ENCODE measurements at regions not wholly inside any gene's neighbourhood (a gene's known extent, or its start where the extent isn't known, plus 50 kb on each side); places are given as distances from the start of the nearest gene placed in this dataset.

- DNase-seq, result no peak
These were observed 490.0 kb downstream of the SH2D4B start for GRCh38 chr10:81027706-81028105.

DNA sequence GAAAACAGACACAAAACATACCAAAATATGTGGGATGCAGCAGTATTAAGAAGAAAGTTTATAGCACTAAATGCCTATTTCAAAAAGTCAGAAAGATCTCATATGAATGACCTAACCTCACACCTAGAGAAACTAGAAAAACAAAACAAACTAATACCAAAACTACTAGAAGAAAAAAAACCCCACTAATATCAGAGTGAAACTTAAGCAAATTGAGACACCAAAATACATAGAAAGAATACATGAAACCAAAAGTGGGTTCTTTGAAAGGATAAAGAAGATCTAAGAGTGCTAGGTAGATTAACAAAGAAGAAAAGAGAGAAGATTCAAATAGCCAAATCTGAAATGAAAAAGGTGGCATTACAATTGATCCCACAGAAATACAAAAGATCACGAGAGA is 494.1 kb downstream of the SH2D4B start:
- DNase-seq, result no peak

DNA sequence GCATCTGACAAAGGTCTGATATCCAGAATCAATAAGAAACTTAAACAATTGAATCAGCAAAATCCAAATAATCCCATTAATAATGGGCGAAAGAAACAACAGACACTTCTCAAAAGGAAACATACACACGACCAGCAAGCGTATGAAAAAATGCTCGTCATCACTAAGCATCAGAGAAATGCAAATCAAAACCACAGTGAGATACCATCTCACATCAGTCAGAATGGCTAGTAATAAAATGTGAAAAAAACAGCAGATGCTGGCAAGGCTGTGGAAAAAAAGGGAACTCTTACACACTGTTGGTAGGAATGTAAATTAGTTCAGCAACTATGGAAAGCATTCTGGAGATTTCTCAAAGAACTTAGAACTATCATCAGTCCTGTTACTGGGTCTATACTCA is 496.7 kb downstream of the SH2D4B start:
- no peak for DNase-seq

- no peak for DNase-seq
These were observed 498.6 kb downstream of the SH2D4B start for GRCh38 chr10:81036257-81036656.

- no peak for DNase-seq
These were observed 502.3 kb downstream of the SH2D4B start for GRCh38 chr10:81040031-81040430.

DNA sequence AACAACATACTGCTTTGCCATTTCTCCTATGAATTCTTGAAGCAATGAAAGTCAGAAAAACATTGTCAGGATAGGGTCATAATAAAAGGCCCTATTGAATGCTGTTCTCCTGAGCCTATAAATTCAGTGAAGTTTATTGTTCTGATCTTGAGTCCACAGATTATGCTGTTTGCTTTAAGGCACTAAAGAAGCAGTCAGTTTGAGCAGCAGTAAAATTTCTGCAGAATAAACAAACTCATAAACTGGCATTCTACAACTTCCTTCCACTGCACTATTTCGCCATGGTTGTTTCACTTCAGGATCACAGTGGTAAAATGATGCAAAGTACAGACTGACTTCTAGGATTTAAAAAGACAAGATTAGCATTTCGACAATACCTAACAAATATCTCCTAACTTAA is 503.2 kb downstream of the SH2D4B start:
- no peak for DNase-seq

DNA sequence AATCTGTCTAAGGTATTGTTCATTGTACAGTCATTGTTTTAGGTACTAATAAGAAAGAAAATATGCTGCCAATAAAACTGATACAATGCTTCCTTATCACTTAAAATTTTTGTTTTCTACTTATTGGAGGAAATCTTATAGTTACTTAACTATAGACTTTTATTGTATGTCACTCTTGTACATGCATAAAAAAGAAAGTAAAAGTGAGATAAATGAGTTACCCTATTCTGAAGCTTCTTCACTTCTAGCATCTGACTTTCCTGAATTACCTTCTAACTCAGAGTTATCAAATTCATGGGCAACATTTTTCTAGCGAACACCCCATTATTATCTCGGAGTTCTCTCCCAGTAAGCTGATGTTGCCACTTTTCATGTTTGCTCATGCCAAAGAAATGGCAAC is 504.9 kb downstream of the SH2D4B start:
- no peak for DNase-seq

DNA sequence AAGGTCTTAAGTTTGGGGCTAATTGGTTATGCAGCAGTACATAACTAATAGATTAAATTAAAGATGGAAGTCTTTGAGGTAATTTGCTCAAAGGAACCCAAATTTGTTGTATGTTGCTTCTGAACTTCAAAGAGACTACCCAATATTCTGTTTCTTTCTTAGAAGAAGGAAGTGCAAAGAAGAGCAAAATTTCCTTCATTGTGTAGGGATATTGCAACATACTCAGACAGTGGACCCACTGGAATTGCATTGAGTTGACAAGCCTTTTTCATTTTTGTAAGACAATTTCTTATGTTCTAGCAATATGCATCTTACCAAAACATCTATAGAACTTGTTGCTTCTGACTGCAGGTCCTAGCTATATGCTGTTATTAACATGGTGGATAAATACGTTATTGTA is 527.8 kb downstream of the SH2D4B start:
- no peak for DNase-seq

DNA sequence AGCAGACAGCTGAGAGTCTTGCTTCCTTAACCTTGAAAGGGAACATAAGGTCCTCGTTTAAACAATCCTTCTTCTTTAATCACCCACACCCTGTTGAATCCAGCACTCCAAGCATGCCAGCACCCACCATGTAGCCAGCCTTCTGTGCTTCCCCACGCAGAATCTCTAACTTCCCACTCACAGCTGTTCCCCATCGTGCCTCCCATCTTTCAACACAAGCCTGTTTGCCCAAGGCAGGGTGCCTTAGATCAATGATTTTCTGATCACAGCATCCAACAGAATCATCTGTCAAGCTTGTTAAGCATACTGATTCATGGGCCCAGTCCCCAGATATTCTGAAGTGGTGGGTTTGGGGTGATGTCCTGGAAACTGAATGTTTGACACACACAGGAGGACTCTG is 530.8 kb downstream of the SH2D4B start:
- no peak for DNase-seq

DNA sequence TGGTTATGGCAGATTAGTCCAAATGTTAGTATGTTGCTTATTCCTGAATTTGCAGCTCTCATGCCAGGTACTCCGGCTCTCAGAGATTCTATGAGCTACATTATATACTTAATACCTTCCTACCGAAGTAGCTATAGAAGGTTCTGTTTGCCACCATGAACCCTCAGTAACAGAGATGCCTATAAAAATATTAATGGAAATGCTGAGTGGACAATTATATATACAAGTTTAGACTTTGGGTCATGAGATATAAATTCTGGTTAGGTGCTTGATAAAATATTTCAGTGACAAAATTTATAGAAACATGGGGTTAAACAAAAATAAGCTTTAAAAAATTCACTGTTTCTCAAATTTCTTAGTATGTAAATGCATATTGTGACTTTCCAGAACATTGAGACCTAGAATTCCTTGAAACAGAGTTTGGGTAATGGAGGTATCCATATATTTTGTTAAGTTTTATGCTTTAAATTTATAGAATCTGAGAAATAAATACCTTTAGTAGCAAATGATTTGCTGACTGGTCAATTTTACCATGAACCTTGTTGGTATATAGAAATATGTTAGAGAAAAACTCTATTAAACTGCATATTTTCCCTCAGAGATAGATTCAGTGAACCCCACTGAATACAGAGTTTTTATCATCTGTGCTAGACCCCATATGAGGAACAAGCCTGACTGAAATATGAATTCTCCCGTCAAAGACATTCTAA is 533.5 kb downstream of the SH2D4B start:
- DNase-seq, result no peak

DNA sequence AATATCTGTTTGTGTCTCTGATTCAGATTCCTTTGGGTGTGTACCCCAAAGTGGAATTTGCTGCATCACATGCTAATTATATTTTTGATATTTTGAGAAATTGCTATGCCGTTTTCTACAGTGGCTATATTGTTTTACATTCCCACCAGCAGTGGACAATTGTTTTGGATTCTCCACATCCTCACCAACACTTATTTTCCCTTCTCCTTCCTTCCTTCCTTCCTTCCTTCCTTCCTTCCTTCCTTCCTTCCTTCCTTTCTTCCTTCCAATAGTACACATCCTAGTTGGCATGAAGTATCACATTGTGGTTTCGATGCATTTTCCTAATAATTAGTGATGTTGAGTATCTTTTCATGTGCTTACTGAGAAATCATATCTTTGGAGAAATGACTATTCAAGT is 535.5 kb downstream of the SH2D4B start:
- no peak for DNase-seq

- no peak for DNase-seq
These were observed 544.4 kb downstream of the SH2D4B start for GRCh38 chr10:81081887-81082620.

GRCh38 chr10:81082621-81083376 is 545.1 kb downstream of the SH2D4B start:
- DNase-seq, result no peak

DNA sequence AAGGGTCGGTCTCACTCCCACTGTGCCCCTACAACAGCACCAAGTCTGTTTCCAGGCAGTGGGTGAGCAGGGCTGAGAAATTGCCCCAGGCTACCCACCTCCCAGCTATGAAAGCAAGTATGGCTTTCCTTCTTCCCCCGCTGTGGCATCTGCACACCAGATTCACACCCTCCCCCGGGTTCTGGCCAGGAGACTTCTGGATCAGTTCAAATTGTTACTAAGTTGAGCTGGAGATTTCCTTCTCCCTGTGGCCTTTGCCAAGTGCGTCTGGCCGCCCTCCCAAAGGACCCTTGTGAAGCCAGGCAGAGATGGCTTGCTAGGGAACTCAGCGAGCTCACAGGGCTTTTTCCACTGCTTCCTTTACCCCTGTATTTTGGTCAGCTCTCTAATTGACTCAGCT is 555.4 kb downstream of the SH2D4B start:
- no peak for DNase-seq

GRCh38 chr10:81095238-81095637 is 557.5 kb downstream of the SH2D4B start:
- DNase-seq, result no peak

DNA sequence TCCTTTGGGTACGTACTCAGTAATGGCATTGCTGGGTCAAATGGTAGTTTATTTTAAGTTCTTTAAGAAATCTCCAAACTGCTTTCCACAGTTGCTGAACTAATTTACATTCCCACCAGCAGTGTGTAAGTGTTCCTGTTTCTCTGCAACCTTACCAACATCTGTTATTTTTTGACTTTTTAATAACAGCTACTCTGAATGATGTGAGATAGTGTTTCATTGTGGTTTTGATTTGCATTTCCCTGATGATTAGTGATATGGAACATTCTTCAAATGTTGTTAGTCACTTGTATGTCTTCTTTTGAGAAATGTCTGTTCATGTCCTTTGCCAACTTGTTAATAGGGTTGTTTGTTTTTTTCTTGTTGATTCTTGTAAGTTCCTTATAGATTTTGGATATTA is 558.9 kb downstream of the SH2D4B start:
- no peak for DNase-seq

GRCh38 chr10:81101062-81101461 is 563.4 kb downstream of the SH2D4B start:
- DNase-seq, result no peak

- DNase-seq, result no peak
These were observed 566.8 kb downstream of the SH2D4B start for GRCh38 chr10:81104494-81104893.

DNA sequence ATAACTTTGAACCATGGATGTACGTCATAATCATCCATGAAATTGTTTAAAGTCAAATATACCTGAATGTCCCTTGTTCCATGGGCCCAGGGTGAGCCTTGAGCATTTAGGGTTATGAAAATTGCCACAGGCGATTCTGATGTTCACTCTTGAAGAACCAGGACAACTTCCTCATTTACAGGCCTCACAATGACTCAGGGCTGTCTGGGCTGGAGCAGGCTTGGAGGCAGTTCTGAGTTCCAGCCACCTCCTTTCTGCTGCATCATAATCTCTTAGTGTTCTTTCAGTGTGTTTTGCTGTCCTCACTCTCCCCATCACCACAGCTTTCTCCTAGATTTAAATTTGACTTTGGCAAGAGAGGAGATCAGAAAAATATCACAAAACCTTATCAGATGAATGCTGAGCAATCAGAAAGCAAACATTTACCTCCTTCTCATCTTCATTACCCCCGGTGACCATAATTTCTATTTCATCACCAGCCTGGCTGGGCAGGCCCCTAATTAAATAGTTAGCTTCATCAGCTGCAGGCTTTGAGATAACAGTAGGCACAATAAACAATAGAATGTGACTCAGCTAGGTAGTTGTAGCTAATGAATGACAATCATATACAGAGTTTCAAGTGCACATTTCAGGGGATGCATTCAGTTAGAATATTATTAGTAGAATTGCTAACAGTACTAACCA is 571.0 kb downstream of the SH2D4B start:
- no peak for DNase-seq

DNA sequence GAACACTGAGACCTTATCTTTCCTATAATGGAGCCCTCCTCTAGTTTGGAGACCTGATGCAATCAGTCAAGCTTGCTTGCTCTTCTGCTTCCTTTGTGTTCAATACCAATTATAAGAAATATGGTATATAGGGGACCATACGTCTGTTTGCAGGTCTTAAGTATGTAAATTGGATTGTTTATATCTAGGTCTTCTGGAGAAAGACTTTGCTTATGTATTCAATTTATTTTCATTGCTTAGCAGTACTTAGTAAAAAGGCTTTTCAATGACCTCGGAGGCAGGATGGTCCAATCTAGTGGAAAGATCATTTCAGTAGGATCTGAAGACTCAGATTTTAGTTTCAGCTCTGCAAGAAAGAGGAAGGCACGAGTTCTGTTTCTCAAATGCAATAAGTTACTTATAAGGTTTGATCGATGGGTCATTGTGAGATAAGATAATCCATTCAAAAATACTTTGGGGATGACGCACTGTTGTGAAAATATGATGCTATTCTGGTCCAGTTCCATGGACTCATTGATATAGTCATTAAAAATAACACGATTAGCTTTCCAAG is 571.6 kb downstream of the SH2D4B start:
- no peak for DNase-seq

GRCh38 chr10:81116201-81116600 is 578.5 kb downstream of the SH2D4B start:
- no peak for DNase-seq

DNA sequence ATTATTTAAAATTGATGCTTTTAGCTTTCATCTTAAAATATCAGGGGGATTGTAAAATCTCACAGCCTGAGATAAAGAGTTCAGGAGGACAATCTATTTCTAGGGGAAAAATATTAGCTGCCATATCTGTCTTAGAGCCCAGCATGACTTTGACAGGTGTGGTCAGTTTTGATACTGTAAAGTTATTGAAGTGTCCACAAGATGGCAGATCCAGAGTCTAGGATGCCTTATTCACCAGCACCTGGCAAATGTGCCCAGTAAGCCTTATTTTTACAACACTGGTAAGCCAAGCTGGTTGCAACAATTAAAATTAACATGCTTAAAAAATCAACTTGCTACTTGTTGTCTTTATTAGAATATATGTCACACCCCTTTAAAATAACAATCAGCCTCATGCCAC is 579.3 kb downstream of the SH2D4B start:
- no peak for DNase-seq

DNA sequence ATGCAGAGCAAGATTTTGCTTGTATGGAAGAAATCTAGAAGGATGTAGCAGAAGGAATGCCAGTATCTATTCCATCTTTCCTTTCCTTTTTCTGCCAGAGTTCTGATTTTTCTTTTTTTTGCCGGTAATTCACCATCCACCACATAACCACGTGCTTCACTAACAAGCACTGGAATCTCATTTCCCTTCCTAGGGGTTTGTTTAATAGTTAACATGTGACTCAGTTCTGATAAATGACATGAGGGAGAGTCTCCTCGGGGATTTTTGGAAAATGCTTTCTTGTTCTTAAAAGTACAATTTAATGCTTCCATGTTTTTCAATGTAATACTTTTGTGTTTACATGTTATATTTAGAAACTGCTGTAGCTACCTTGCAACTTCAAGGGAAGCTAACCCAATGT is 590.2 kb downstream of the SH2D4B start:
- no peak for DNase-seq

Data from NCI-H510A treated with DMSO at 0.1 percent for 48 hours (cell line).